ENCODE measurements at regions not wholly inside any gene's neighbourhood (a gene's known extent, or its start where the extent isn't known, plus 50 kb on each side); places are given as distances from the start of the nearest gene placed in this dataset.

DNA sequence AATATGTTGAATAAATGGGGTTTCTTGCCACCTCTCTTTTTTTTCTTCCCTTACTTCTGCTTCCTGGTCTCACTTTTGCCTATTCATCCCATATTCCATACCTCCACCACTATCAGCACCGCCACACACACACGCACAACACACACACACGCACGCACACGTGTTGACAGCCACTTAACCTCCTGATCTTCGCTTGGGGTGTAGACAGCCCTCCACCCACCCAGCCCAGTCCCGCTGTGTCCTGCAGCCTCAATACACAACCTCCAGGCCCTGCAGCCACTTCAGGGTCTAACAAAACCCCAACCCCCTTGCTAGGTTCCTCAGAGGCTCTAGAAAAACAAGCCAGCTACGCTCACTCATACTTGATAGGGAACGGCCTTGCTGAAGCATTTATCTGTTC, 72.3 kb downstream of the LINC00237 start:
- no peak for DNase-seq

GRCh38 chr20:21031666-21032065, 74.5 kb downstream of the LINC00237 start:
- DNase-seq, result peak; percentile 46

DNA sequence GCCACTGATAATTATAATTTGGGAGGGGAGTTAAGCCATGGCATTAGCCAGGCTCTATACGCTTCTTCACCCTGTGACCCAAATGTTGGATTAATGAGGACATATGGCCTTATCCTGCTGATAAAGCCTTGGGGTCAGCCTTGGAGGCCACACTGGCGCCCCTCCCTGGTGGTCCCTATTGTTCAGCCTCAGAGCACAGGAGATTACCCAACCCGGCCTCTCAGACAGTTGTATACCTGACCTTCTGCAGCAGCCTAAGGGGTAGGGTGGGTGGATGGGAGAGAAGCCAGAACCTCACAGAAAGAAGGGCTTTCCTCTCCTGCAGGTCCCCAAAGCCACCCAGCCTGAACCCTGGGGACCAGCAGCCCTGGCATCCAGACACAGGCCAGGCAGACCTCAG, 76.8 kb downstream of the LINC00237 start:
- DNase-seq, result no peak

DNA sequence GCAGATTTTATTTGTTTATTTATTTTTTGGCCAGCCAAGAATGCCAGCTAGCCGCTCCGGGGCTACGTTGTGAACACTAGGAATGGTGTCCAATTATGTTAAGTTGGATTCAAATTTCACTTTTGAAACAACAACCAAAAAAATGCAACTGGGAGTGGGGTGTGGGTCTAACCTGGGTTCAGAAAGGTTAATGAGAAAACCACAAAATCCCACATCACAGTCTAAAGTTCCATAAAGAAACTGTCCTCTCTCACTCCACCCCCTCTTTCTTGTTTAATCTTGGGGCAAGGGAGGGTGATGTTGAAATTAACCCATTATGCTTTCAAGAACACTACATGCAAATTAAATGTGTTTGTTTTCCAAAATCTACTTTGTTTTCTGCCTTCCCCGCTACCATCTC, 77.2 kb downstream of the LINC00237 start:
- no peak for DNase-seq

GRCh38 chr20:21028436-21028835, 77.7 kb downstream of the LINC00237 start:
- no peak for DNase-seq

DNA sequence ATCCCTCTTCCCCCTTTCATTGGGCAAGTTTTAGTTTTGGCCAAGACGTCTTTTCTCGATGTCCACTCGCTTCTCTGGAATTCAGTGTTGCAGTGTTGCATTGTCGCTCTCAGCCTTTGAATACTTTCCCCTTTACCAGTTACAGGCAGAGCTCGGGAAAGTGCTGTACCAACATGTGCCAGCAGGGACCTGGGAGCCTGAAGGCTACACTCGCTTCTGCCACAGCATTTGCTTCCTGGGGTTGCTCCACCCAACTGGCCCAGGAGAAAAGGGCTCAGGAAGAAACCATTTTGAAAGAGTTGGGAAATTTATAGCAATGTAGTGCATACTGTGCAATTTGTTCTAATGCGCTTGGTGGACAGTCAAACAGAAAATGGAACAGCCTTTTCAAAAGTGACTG, 78.6 kb downstream of the LINC00237 start:
- DNase-seq, result peak; percentile 29

DNA sequence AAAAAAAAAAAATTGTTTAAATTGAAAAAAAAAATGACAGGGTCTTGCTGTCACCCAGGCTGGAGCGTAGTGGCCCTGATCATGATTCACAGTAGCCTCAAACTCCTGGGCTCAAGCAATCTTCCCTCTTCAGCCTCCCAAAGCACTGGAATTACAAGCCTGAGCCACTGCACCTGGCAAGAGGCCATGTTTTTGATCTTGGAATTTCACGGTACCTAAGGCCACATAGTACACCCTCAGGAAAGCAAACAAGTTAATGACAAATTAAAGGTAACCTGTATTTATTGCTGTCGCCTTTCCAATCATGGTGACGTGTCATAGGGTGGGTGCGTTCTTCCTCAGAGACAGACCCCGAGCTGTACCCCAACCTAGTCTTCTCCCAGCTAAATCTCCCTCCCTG, 79.2 kb downstream of the LINC00237 start:
- peak; percentile 26 for DNase-seq

- no peak for DNase-seq
Observed at GRCh38 chr20:21024420-21024819, 81.7 kb downstream of the LINC00237 start.

- DNase-seq, result no peak
Observed at GRCh38 chr20:21022925-21023324, 83.2 kb downstream of the LINC00237 start.

- peak; percentile 14 for DNase-seq
Observed at GRCh38 chr20:21021472-21021790, 84.7 kb downstream of the LINC00237 start.

DNA sequence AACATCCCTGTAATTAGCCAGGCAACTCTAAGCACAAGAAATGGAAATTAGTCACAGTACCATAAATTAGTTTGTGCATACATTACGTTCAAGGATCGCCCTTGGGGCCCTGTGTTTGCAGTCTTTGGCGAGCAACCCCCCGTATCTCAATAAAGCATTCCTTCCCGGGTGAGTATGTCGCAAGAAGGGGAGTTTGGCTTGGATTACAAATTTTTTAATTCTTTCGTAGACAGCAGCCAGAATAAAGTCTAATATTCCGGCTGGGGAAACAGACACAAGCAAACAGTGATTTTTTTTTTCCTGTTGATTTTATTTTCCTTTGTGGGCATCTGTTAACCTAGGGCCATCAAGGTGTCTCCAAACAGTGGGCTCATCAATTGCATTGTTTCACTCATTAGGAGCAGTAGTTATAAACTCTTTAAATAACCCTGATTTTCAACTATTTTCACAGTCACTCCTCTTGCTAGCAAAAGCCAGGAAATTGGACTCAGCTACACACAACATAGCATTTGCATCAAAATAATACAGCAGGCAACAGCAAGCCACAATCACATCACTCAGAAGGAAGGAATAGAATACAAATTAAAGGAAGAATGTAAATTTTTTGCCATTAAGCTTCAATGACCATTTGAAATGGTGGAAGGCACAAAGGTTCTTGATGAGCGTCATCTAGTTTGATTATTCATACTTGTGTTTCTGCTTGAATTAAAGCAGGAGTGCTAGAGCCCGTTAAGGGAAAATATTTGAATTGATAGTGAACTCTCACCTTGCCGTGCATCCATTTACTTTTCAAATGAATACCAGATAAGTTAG, 85.3 kb downstream of the LINC00237 start:
- DNase-seq, result no peak

DNA sequence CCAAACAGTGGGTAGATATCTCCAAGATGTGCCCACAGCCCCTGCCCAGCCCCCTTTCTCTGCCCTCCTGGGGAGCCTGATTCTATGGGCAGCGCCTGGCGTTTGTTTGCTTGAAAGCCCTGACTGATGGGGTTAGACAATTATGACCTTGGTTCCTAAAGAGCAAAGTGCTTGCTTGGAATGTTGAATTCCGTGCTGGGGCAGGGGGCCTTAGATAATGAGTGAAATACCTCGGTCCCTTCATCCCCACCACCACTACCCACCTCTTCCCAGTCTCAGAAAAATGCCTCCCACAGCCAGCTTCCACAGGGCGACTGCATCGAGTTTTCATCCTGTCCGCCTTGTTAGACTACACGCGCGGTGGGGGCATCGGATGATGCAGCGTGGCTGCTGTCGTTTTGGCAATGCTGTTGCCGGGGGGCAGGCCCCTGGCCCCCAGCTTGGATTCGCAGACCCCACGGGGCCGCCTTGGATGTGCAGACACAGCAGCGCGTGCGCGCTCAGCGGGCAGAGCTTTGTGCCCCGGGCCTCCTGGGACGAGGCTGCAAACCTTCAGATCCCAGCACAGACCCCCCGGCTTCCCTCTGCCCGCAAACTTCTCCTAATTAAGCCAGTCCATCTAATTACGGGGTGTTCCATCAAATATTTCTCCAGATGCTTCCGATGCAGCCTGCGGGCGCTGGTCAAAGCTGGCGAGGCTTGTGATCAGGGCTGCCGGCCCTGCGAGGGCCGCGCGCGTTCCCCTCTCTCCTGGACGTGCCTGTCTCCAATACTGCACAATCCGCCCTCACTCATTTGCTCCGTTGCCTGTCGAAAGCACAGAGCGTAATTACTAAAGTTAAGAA, 86.1 kb downstream of the LINC00237 start:
- peak; percentile 61 for DNase-seq

DNA sequence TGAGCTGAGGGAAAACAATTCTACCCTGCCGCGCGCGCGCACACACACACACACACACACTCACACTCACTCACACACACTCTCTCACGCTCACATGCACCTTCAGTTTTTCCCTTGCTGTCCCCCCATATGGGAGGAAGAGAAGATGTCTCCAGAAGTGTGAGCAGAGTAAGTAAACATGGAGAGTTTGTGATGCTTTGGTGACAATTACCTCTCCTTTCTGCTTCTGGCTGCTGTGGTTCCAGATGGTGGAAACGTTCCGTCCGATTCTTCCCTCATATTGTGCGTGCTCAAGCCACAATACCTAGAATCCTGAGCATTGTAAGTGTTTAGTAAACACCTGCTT, 86.7 kb downstream of the LINC00237 start:
- no peak for DNase-seq

DNA sequence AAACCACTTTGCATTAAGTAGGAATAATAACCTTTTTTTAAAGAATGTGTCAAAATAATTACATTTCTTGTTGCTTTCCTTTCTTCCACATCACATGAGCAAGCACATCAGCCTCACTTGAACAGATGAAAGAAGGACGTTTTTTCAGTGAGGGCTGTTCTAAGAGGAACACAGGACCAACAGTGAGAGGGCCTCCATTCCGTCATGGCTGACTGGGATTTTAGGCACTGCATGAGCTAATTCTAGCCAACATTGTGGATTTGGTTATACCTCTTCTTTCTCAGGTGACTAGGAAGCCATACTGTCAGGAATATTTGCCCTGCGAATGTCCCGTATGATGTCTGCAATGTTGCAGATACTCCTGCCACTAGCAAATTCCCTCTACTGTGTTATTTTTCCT, 87.6 kb downstream of the LINC00237 start:
- DNase-seq, result no peak

GRCh38 chr20:21017528-21018085, 88.6 kb downstream of the LINC00237 start:
- no peak for DNase-seq

GRCh38 chr20:21016751-21017150, 89.4 kb downstream of the LINC00237 start:
- no peak for DNase-seq

DNA sequence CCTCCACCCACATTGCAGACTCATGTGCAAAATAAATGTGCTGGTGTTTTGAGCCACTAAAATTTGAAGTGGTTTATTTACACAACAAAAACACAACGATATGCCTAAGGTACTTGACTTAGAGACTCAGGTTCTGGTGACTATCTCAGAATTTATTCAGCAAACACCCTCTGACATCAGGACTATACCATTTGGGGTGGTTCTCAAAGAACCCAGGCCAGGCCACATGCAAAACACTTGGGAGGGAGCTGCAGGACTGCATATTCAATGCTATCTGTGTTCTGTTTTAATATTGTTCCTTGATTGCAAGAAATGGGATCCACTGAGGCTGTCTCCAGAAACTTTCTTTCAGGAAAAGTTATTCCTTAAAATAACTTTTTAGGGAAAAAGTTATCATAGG, 91.6 kb downstream of the LINC00237 start:
- DNase-seq, result no peak

DNA sequence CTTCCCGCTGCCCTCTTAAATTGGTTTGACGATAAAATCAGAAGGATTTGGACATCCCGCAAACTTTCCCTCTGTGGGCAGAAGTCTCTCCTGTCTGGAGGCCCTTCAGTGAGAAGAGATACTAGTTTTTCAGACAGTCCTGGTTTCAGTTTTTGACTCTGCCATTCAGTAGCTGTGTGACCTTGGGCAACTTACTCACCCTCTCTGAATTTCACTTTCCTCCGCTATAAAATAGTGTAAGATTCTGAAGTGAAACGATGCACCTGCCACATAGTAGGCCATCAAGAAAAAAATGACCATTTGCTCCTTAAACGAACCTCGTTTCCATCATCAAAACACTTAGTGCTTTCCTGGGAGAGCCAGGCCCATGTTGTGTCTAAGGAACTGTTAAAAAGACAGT, 97.2 kb downstream of the LINC00237 start:
- no peak for DNase-seq

GRCh38 chr20:21006611-21007010, 99.5 kb downstream of the LINC00237 start:
- DNase-seq, result no peak

DNA sequence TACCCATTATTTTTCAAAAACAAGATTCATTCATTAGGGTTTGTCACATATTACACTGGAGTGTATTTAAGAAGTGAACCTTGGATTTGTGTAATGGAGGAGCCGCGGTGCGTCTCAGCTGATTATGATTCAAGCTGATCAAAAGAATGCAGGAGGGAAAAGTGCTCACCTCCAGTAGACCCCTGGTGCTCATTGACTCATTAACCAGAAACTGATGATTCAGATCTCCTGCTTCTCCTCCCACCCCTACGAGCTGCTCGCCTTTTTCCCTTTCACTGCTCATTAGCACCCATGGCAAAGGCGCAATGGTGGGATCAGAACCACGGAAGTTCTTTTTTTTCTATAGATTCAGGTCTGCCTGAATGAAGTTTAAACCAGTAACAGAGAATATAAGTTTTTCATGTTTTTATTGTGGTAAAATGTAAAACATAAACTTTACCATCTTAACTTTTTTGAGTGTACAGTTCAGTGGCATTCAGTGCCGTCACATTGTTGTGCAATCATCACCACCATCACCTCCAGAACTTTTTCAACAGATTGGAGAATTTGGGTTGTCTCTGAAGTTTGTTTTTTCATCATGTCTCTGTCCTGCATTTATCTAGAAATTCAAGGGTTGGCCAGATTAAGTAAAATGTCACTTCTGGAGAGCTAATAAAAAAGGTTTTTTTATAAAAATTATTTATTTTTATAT, 101.6 kb downstream of the LINC00237 start:
- DNase-seq, result no peak

- no peak for DNase-seq
Observed at GRCh38 chr20:21003902-21004301, 102.3 kb downstream of the LINC00237 start.

DNA sequence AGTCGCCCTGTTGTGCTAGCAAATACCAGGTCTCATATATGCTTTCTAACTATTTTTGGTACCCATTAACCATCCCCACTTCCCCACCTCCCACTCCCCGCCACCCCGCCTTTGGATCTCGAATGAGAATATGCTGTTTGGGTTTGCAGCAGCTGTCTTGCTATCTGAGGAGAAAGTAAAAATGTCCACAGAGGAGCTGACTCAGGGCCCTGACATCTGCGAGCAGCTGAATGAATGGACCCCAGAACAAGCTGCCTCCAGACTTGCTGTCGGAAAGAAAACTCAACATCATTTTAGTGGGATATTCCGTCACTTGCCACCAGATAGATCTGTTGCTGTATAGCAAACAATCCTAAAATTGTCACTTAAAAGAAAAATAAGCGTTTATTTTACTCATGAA, 103.7 kb downstream of the LINC00237 start:
- no peak for DNase-seq

DNA sequence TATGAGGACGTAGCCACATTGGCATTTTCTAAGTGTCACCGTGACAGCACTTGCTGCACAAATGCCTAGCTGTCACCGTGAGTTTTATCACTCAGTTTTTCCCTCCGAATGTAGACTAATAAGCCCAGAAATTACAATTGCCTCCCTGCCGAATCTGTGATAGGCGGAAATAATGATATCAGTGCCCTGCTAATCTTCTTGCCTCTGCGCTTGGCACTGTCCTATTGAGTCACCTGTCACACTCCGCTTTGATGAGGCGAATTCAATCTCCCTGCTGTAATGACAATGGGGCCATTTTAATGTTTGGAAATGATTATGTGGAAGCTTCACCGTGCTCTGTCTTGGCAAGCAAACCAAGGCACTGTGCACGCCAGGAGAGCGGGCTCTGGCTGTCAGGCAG, 112.8 kb downstream of the LINC00237 start:
- DNase-seq, result peak; percentile 50

All from NCI-H69 (cell line).